ENCODE measurements at regions not wholly inside any gene's neighbourhood (a gene's known extent, or its start where the extent isn't known, plus 50 kb on each side); places are given as distances from the start of the nearest gene placed in this dataset.
A peak's percentile ranks its signal among the peaks of the same experiment; 100 is the strongest.
"Not testable (repeated sequence)": the region's sequence is repeated elsewhere in the genome, so short reads cannot be mapped to it uniquely, and the experiment has no call there.

GRCh38 chr9:95570150-95570549 is 53.4 kb upstream of the PTCH1 start:
- peak overlapping the region; percentile 47 for H3K4me3 ChIP-seq (ENCODE audit: low read length)
- DNase-seq (ENCODE audit: low read depth), result peak; percentile 57
- TF ChIP-seq CTCF (conservative IDR thresholded peaks at IDR 0.05; ENCODE audit: low read length), result no peak

- not testable (repeated sequence) for H3K4me3 ChIP-seq (ENCODE audit: low read length); DNase-seq (ENCODE audit: low read depth)
Observed at GRCh38 chr9:95568735-95569134, 52.0 kb upstream of the PTCH1 start.

All from AG10803 (cell line).